HFFc6 (cell line): ENCODE measurements at regions not wholly inside any gene's neighbourhood (a gene's known extent, or its start where the extent isn't known, plus 50 kb on each side); places are given as distances from the start of the nearest gene placed in this dataset.

Source experiments
- DNase-seq: peaks from one replicate; pipeline ENCODE4 v3.0.0-alpha.2; 2018
- H3K27ac Mint-ChIP-seq: 2 replicates; pipeline ENCODE4 v1.8.0; 2020; ENCODE audit warnings: mild to moderate bottlenecking, mixed read lengths
- H3K27me3 Mint-ChIP-seq: 2 replicates; pipeline ENCODE4 v1.8.0; 2021; ENCODE audit warnings: mild to moderate bottlenecking, moderate library complexity, mixed read lengths; ENCODE audit not compliant: insufficient read depth
- H3K36me3 Mint-ChIP-seq: 2 replicates; pipeline ENCODE4 v1.8.0; 2021; ENCODE audit warnings: low read depth, mixed read lengths
- H3K4me1 Mint-ChIP-seq: 2 replicates; pipeline ENCODE4 v1.8.0; 2020; ENCODE audit warnings: low read depth, mixed read lengths
- H3K4me3 Mint-ChIP-seq: 2 replicates; pipeline ENCODE4 v1.8.0; 2020; ENCODE audit warnings: mild to moderate bottlenecking, moderate library complexity, mixed read lengths
- H3K9me3 Mint-ChIP-seq: 2 replicates; pipeline ENCODE4 v1.8.0; 2020; ENCODE audit warnings: mild to moderate bottlenecking, mixed read lengths
- TF ChIP-seq, protein P1 (sequence below): fragments of 200-600 bp; sonication (generic); IDR thresholded peaks from 2 replicates; pipeline ENCODE4 v1.5.0; 2021; ENCODE audit warnings: antibody characterized with exemption, mild to moderate bottlenecking

DNA sequence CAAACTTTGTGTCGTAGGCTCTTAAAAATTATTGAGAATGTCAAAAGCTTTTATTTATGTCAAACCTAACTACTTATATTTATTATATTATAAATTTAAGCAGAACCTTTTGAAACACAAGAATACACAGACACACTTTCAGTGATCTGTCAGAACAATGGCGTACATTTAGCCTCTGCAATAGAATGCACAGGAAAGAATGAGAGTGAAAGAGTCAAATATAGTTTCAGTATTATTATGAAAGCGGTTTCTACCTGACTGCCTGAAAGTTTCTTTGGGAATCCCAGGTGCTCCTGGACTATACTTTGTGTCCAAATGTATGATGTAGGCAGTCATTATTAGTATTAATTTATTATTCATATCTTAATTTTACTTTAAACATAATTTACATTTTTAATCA is 872.0 kb upstream of the AGA start:
- DNase-seq = no peak
- Mint-ChIP-seq H3K27ac (no peak overlapping the region), H3K4me1 (no peaks in the 10 kb centered on the region; the same call in 1 of the 2 replicates), H3K27me3 (no peaks in the 10 kb centered on the region), H3K4me3 (no peak overlapping the region), H3K9me3 (no peaks in the 10 kb centered on the region; the same call in 1 of the 2 replicates), H3K36me3 (no peaks in the 10 kb centered on the region)
- TF ChIP-seq, protein P1, sequence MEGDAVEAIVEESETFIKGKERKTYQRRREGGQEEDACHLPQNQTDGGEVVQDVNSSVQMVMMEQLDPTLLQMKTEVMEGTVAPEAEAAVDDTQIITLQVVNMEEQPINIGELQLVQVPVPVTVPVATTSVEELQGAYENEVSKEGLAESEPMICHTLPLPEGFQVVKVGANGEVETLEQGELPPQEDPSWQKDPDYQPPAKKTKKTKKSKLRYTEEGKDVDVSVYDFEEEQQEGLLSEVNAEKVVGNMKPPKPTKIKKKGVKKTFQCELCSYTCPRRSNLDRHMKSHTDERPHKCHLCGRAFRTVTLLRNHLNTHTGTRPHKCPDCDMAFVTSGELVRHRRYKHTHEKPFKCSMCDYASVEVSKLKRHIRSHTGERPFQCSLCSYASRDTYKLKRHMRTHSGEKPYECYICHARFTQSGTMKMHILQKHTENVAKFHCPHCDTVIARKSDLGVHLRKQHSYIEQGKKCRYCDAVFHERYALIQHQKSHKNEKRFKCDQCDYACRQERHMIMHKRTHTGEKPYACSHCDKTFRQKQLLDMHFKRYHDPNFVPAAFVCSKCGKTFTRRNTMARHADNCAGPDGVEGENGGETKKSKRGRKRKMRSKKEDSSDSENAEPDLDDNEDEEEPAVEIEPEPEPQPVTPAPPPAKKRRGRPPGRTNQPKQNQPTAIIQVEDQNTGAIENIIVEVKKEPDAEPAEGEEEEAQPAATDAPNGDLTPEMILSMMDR = no peak

DNA sequence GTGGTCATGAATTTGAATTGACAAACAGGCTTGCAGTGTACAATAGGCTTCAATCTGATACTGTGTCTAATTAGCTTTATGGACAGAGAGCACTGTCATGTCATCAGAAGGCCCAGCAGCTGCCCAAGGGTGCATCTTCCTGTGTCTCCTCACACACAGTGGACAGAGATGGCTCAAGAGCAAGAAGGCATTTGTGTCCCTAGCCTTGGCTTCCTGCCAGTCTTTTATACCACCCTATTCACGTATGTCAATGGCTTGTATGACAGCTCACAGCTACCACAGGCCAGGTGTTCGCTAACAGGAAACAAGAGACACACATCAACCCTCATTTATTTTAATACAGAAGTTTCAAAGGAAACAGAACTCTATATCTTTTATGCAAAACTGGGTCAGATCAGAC is 874.0 kb upstream of the AGA start:
- Mint-ChIP-seq H3K9me3 (no peaks in the 10 kb centered on the region; the same call in 1 of the 2 replicates), H3K36me3 (no peaks in the 10 kb centered on the region), H3K27me3 (no peaks in the 10 kb centered on the region), H3K4me1 (no peaks in the 10 kb centered on the region), H3K4me3 (no peak overlapping the region), H3K27ac (no peak overlapping the region)
- TF ChIP-seq, protein P1 = no peak
- DNase-seq = no peak

DNA sequence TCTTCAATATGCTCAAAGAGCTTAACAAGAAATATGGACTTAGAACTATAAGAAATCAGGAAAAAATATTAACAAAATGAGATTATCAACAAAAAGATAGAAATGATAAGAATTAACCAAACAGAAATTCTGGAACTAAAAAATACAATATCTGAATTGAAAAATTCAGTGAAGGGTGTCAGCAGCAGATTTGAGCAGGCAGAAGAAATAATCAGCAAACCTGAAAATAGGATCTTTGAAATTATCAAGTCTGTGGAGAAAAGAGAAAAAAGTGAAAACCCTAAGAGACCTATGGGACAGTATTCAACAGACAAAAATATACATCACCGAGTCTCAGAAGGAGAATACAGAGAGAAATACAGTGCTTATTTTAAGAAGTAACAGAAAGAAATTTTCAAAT is 877.8 kb upstream of the AGA start:
- no peak for DNase-seq
- Mint-ChIP-seq H3K9me3 (no peaks in the 10 kb centered on the region; the same call in 1 of the 2 replicates), H3K4me1 (no peaks in the 10 kb centered on the region), H3K27me3 (no peaks in the 10 kb centered on the region), H3K36me3 (no peaks in the 10 kb centered on the region), H3K27ac (no peak overlapping the region), H3K4me3 (no peak overlapping the region)
- TF ChIP-seq, protein P1 = no peak

DNA sequence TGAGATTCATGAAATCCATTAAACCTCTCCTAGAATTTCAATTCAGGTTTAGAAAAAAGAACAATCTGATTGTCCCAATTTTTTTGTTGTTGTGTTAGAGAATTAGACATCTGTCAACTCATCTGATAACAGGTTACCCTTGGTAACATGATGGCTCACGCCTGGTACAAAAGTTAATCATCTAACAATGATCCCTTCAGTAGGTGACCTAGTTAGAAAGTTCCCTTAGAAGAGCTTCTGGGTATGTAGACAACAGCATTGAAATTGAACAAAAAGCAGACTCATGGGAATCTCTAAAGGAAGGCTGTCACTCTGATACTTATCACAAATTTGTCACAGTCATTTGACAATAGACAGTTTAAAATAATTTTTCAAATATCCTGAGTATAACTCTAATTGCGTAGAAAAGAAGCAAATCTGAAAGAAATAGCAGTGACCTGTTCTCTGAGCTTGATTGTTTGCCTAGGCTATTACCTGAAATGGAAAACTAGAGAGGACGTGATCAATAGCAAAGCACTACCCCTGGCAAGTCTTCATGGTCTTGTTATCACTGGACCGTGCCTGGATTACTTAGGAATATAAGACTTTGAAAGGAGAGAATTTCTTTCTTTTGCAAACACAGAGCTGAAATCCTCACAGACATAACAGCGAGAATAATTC is 880.4 kb upstream of the AGA start:
- TF ChIP-seq, protein P1 = no peak
- Mint-ChIP-seq H3K27me3 (no peaks in the 10 kb centered on the region), H3K4me3 (no peak overlapping the region), H3K9me3 (no peaks in the 10 kb centered on the region; the same call in 1 of the 2 replicates), H3K36me3 (no peaks in the 10 kb centered on the region), H3K4me1 (no peaks in the 10 kb centered on the region; the same call in 1 of the 2 replicates), H3K27ac (no peak overlapping the region)
- no peak for DNase-seq

DNA sequence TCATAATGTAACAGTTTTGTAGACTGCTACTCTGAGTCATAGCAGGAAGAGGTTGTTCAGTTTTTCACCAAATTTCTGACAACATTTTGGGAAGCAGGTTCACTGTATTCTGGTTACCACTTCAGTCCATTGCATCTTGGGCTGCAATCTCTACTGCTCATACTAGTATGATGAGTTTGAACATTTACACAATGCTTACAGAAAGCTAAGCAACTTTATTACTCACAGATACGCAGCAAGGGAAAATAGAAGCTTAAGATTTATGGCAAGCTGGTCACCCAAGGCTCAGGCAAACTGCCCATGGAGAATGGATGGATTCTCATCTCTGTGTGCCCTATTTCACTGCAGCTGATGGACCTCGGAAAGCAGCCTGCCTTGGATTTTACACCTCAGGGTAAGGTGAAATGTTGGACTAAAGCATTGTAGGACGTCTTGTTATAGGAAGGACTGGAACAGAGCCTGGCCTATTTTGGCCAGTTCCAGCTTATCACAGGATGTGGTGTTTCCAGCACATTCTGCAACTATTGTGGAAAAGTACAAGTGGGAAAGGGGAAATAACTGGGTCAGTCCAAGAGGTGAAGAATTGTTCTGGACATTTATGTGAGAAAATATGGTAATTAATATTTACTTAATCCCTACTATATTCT is 887.1 kb upstream of the AGA start:
- Mint-ChIP-seq H3K9me3 (peaks cover 4% of the 10 kb centered on the region; the same call in 1 of the 2 replicates), H3K4me1 (no peaks in the 10 kb centered on the region; the same call in 1 of the 2 replicates), H3K4me3 (no peak overlapping the region), H3K36me3 (no peaks in the 10 kb centered on the region), H3K27ac (no peak overlapping the region), H3K27me3 (no peaks in the 10 kb centered on the region)
- TF ChIP-seq, protein P1 = no peak
- no peak for DNase-seq
